ENCODE measurements at regions not wholly inside any gene's neighbourhood (a gene's known extent, or its start where the extent isn't known, plus 50 kb on each side); places are given as distances from the start of the nearest gene placed in this dataset.

- no peak for TF ChIP-seq CTCF (IDR thresholded peaks at IDR 0.05; ENCODE audit: poor library complexity)
- TF ChIP-seq EZH2phosphoT487 (IDR thresholded peaks at IDR 0.05; ENCODE audit: low read depth, severe bottlenecking, unreplicated experiment) = no peak
- TF ChIP-seq EZH2 (IDR thresholded peaks at IDR 0.05; ENCODE audit: borderline replicate concordance) = no peak
Observed at GRCh38 chr2:111692311-111692710, 191.7 kb downstream of the ANAPC1 start.
